SK-N-SH (cell line): ENCODE measurements at regions not wholly inside any gene's neighbourhood (a gene's known extent, or its start where the extent isn't known, plus 50 kb on each side); places are given as distances from the start of the nearest gene placed in this dataset.

Experiments
- CTCF ChIA-PET: fragments of 300-600, 350-600 bp; formaldehyde crosslinking; extraction: SDS; loops from one replicate; lab custom pipeline; 2021; lab: Yijun Ruan, JAX
- POLR2A ChIA-PET: fragments of 350-600 bp; sonication (Branson Sonifier 250); formaldehyde crosslinking; extraction: SDS; loops from one replicate; lab custom pipeline; 2020; ENCODE audit warnings: antibody characterized with exemption, inconsistent platforms; lab: Yijun Ruan, JAX
- DNase-seq: peaks from one replicate; pipeline ENCODE4 v3.0.0; 2012
- H2AFZ ChIP-seq: fragments of 200-600 bp; sonication (generic); 2 replicates; pipeline ENCODE4 v1.8.1; 2016; ENCODE audit warnings: antibody characterized with exemption, mild to moderate bottlenecking, low read depth
- H3F3A ChIP-seq: fragments of 200-600 bp; sonication (generic); replicated peaks from 2 replicates; pipeline ENCODE3; 2016; ENCODE audit warnings: antibody characterized with exemption, mild to moderate bottlenecking; ENCODE audit not compliant: insufficient read depth
- H3K27ac ChIP-seq, 2 experiments: fragments of 200-500 bp in 1 of 2; fragments of 200-600 bp in 1 of 2; sonication (Bioruptor generic) in 1 of 2; sonication (generic), shearing (Covaris generic) in 1 of 2; 2 replicates each; pipeline versions ENCODE4 v1.5.1 to v1.6.1; 2014 to 2016; ENCODE audit warnings: low read depth in 2 of 2, inconsistent platforms in 1 of 2, low read length in 1 of 2, mild to moderate bottlenecking in 1 of 2, mixed read lengths in 1 of 2
- H3K27me3 ChIP-seq: fragments of 200-600 bp; sonication (generic), shearing (Covaris generic); 2 replicates; pipeline ENCODE4 v1.6.1; 2016; ENCODE audit warnings: mixed run types; ENCODE audit not compliant: insufficient read depth
- H3K36me3 ChIP-seq, 2 experiments: fragments of 200-500 bp in 1 of 2; fragments of 200-600 bp in 1 of 2; sonication (Bioruptor generic) in 1 of 2; sonication (generic) in 1 of 2; replicated peaks in 1 of 2; 2 replicates each; pipeline versions ENCODE3 to v1.5.1; 2014 to 2016; ENCODE audit warnings: low read length in 1 of 2, mild to moderate bottlenecking in 1 of 2; ENCODE audit not compliant: insufficient read depth in 2 of 2, control insufficient read depth in 1 of 2
- H3K4me1 ChIP-seq, 2 experiments: fragments of 200-500 bp in 1 of 2; fragments of 200-600 bp in 1 of 2; sonication (Bioruptor generic) in 1 of 2; sonication (generic), shearing (Covaris generic) in 1 of 2; 2 replicates each; pipeline versions ENCODE4 v1.5.1 to v1.6.1; 2014 to 2016; ENCODE audit warnings: low read depth in 1 of 2, low read length in 1 of 2, mixed run types in 1 of 2; ENCODE audit not compliant: insufficient read depth in 2 of 2, control insufficient read depth in 1 of 2
- H3K4me2 ChIP-seq: fragments of 200-600 bp; sonication (generic), shearing (Covaris generic); 2 replicates; pipeline ENCODE4 v1.6.1; 2017; ENCODE audit warnings: mixed run types
- H3K4me3 ChIP-seq, 2 experiments: fragments of 200-500 bp in 1 of 2; fragments of 200-600 bp in 1 of 2; sonication (Bioruptor generic) in 1 of 2; sonication (generic), shearing (Covaris generic) in 1 of 2; 2 replicates each; pipeline versions ENCODE4 v1.5.1 to v1.8.1; 2014 to 2016; ENCODE audit warnings: low read depth in 2 of 2, inconsistent platforms in 1 of 2, low read length in 1 of 2, mild to moderate bottlenecking in 1 of 2, mixed read lengths in 1 of 2, moderate library complexity in 1 of 2
- H3K79me2 ChIP-seq: fragments of 200-600 bp; sonication (generic); 2 replicates; pipeline ENCODE4 v1.8.1; 2017; ENCODE audit warnings: mild to moderate bottlenecking; ENCODE audit not compliant: insufficient read depth
- H3K9ac ChIP-seq: fragments of 200-600 bp; sonication (generic); 2 replicates; pipeline ENCODE4 v1.6.1; 2017; ENCODE audit warnings: mixed run types
- H3K9me2 ChIP-seq: fragments of 200-600 bp; sonication (generic); 2 replicates; pipeline ENCODE4 v1.6.1; 2017; ENCODE audit warnings: mixed run types
- H3K9me3 ChIP-seq: fragments of 200-600 bp; sonication (generic); 2 replicates; pipeline ENCODE4 v1.6.1; 2017; ENCODE audit warnings: mixed run types, mild to moderate bottlenecking, moderate library complexity
- H4K20me1 ChIP-seq: fragments of 200-600 bp; sonication (generic); 2 replicates; pipeline ENCODE4 v1.6.1; 2017; ENCODE audit warnings: mild to moderate bottlenecking, mixed run types; ENCODE audit not compliant: insufficient read depth
- CTCF ChIP-seq: fragments of 200-600 bp; sonication (generic); IDR thresholded peaks from 2 replicates; pipeline ENCODE4 v1.6.1; 2017; ENCODE audit warnings: antibody characterized with exemption, mild to moderate bottlenecking, moderate library complexity
- ELF1 ChIP-seq: IDR thresholded peaks from 2 replicates; pipeline ENCODE4 v1.4.0; 2012
- EZH2phosphoT487 ChIP-seq: fragments of 200-600 bp; sonication (generic); IDR thresholded peaks from 2 replicates; pipeline ENCODE4 v1.6.1; 2017; ENCODE audit warnings: low read depth, mixed run types, mild to moderate bottlenecking, antibody characterized with exemption, moderate library complexity, borderline replicate concordance
- FOXM1 ChIP-seq: IDR thresholded peaks from 2 replicates; pipeline ENCODE4 v1.4.0; 2012; ENCODE audit warnings: low read depth, mild to moderate bottlenecking
- JUND ChIP-seq: IDR thresholded peaks from 2 replicates; pipeline ENCODE4 v1.4.0; 2012
- MAX ChIP-seq: IDR thresholded peaks from 2 replicates; pipeline ENCODE4 v1.4.0; 2012; ENCODE audit warnings: low read depth
- MEF2A ChIP-seq: IDR thresholded peaks from 2 replicates; pipeline ENCODE4 v1.4.0; 2012; ENCODE audit warnings: low read depth, borderline replicate concordance
- NRF1 ChIP-seq: IDR thresholded peaks from 2 replicates; pipeline ENCODE4 v1.6.1; 2012; ENCODE audit warnings: low read depth, mild to moderate bottlenecking, low read length
- POLR2AphosphoS5 ChIP-seq: IDR thresholded peaks from 2 replicates; pipeline ENCODE4 v1.6.1; 2012; ENCODE audit warnings: low read depth, low read length
- RCOR1 ChIP-seq: fragments of 150-350 bp; IDR thresholded peaks from 2 replicates; pipeline ENCODE4 v1.6.1; 2017; ENCODE audit warnings: antibody characterized with exemption, low read length
- RFX5 ChIP-seq: IDR thresholded peaks from 2 replicates; pipeline ENCODE4 v1.6.1; 2012; ENCODE audit warnings: mild to moderate bottlenecking, improper control_type of control experiment, low read length
- SIN3A ChIP-seq: IDR thresholded peaks from 2 replicates; pipeline ENCODE4 v1.6.1; 2012; ENCODE audit warnings: low read depth, mild to moderate bottlenecking, low read length, moderate library complexity, borderline replicate concordance
- TAF1 ChIP-seq: IDR thresholded peaks from 2 replicates; pipeline ENCODE4 v1.6.1; 2012; ENCODE audit warnings: low read depth, mild to moderate bottlenecking, low read length, moderate library complexity, borderline replicate concordance
- TEAD4 ChIP-seq: IDR thresholded peaks from 2 replicates; pipeline ENCODE4 v1.4.0; 2012; ENCODE audit warnings: mild to moderate bottlenecking, borderline replicate concordance; ENCODE audit not compliant: insufficient read depth
- USF1 ChIP-seq: IDR thresholded peaks from 2 replicates; pipeline ENCODE4 v1.4.0; 2012; ENCODE audit warnings: low read depth, borderline replicate concordance
- WGBS: methylation state at CpG from one replicate; pipeline ENCODE4 v1.1.6; 2017; ENCODE audit warnings: low lambda C conversion rate; 5-methylcytosine and 5-hydroxymethylcytosine counted together

- no peak overlapping the region for H3K9ac ChIP-seq
- no peaks in the 10 kb centered on the region for H4K20me1 ChIP-seq
- H3K4me2 ChIP-seq, result no peak overlapping the region
- no peaks in the 10 kb centered on the region for H3K79me2 ChIP-seq
- ChIA-PET POLR2A (no interaction called here), CTCF (interaction anchor here (1.0 to 1.6 kb wide), 3 partner anchors 10 to 14 kb away, joined by 3 to 4 read pairs (median 3); no protein-coding TSS in a partner anchor)
- 70% methylated on average over 4 of the region's 4 CpGs for WGBS
- no peak for DNase-seq
- no peaks in the 10 kb centered on the region for H3K9me2 ChIP-seq
- H2AFZ ChIP-seq, result no peak overlapping the region
- H3K27ac ChIP-seq, result no peak overlapping the region
- H3F3A ChIP-seq, result no peaks in the 10 kb centered on the region
- no peak overlapping the region for H3K4me3 ChIP-seq
- H3K36me3 ChIP-seq, result no peaks in the 10 kb centered on the region
- H3K27me3 ChIP-seq, result no peaks in the 10 kb centered on the region
- no peak for TF ChIP-seq MAX
- no peak for TF ChIP-seq POLR2AphosphoS5
- no peak for TF ChIP-seq CTCF
- no peak for TF ChIP-seq NRF1
- no peak for TF ChIP-seq ELF1
- TF ChIP-seq USF1, result no peak
- no peak for TF ChIP-seq MEF2A
- TF ChIP-seq RCOR1, result no peak
- TF ChIP-seq RFX5, result no peak
- no peak for TF ChIP-seq SIN3A
- no peak for TF ChIP-seq FOXM1
- no peak for TF ChIP-seq JUND
- no peak for TF ChIP-seq TEAD4
- TF ChIP-seq EZH2phosphoT487, result no peak
- no peak for TF ChIP-seq TAF1
- no peaks in the 10 kb centered on the region for H3K4me1 ChIP-seq
- no peaks in the 10 kb centered on the region for H3K9me3 ChIP-seq
These were observed 93.0 kb downstream of the LBH start for GRCh38 chr2:30324245-30324908.
